ENCODE measurements at regions not wholly inside any gene's neighbourhood (a gene's known extent, or its start where the extent isn't known, plus 50 kb on each side); places are given as distances from the start of the nearest gene placed in this dataset.
A peak's percentile ranks its signal among the peaks of the same experiment; 100 is the strongest.
"Not testable (repeated sequence)": the region's sequence is repeated elsewhere in the genome, so short reads cannot be mapped to it uniquely, and the experiment has no call there.

DNA sequence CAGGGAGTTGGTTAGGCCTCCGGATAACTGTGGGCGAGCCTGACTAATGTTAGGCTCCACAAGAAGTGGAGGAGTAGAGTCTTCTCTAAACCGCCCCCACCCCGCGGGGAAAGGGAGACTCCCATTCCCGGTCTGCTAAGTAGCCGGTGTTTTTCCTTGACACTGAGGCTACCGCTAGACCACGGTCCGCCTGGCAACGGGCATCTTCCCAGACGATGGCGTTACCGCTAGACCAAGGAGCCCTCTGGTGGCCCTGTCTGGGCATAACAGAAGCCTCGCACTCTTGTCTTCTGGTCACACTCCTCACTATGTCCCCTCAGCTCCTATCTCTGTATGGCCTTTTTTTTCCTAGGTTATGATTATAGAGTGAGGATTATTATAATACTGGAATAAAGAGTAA lies 1410.7 kb downstream of the UQCRFS1 start:
- TF ChIP-seq RAD21 (conservative IDR thresholded peaks at IDR 0.05 in 1 of 2, IDR thresholded peaks at IDR 0.05 in 1 of 2) = peak in 1 of 2 experiments; percentile 45; a peak in 2 of 5 replicates
- TF ChIP-seq, protein P1, sequence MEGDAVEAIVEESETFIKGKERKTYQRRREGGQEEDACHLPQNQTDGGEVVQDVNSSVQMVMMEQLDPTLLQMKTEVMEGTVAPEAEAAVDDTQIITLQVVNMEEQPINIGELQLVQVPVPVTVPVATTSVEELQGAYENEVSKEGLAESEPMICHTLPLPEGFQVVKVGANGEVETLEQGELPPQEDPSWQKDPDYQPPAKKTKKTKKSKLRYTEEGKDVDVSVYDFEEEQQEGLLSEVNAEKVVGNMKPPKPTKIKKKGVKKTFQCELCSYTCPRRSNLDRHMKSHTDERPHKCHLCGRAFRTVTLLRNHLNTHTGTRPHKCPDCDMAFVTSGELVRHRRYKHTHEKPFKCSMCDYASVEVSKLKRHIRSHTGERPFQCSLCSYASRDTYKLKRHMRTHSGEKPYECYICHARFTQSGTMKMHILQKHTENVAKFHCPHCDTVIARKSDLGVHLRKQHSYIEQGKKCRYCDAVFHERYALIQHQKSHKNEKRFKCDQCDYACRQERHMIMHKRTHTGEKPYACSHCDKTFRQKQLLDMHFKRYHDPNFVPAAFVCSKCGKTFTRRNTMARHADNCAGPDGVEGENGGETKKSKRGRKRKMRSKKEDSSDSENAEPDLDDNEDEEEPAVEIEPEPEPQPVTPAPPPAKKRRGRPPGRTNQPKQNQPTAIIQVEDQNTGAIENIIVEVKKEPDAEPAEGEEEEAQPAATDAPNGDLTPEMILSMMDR (IDR thresholded peaks at IDR 0.05) = peak; percentile 34; the same call in 1 of the 3 replicates
- TF ChIP-seq SMC3 (IDR thresholded peaks at IDR 0.05) = peak; percentile 18; the same call in 1 of the 3 replicates
- ChIA-PET POLR2A (interaction anchor here (1.3 kb wide), 1 partner anchor 9 kb away, joined by 5 read pairs; no protein-coding TSS in a partner anchor), CTCF (interaction anchor here (1.2 kb wide), 1 partner anchor 30 kb away, joined by 3 read pairs; no protein-coding TSS in a partner anchor)
- WGBS (ENCODE audit: missing lambda C conversion rate) = 73% methylated on average over 15 of the region's 15 CpGs
- ATAC-seq (peak in 1 of 2 experiments; percentile 57; a peak in 3 of 6 replicates), DNase-seq (ENCODE audit: low read depth in 1 of 2, low spot score in 1 of 2) (peak in 1 of 2 experiments; percentile 29)
- H3K4me1 ChIP-seq, H3K27ac ChIP-seq, H3K4me2 ChIP-seq, H3K4me3 ChIP-seq, FAIRE-seq: not testable (repeated sequence)
- H3K9me3 ChIP-seq = peaks cover 32% of the 10 kb centered on the region; the same call in 2 of the 3 replicates

DNA sequence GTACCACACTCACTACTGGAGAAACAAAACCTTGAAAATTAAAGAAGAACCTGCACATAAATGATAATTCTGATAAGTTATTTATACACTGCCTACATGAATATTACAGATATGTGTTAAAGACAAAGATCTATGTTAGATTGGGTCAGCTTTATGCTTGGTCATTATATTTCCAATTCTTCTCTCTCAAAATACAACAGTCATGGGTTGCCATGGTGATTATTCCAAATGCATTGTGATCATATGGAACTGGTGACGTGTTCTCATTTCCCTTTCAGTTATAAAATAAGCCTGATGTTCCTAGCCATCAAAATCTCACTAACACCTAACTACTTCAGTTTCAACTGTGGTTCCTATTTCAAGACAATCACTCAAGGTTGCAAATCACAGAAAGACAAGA lies 1416.4 kb downstream of the UQCRFS1 start:
- Histone ChIP-seq H3K4me2 (no peak overlapping the region), H3K27ac (no peak overlapping the region), H3K4me3 (no peak overlapping the region), H3K4me1 (peaks cover 8% of the 10 kb centered on the region; the same call in 1 of the 3 replicates), H3K9me3 (peaks cover 3% of the 10 kb centered on the region; the same call in 2 of the 3 replicates)
- no peak for DNase-seq (ENCODE audit: low read depth in 1 of 2, low spot score in 1 of 2)
- ChIA-PET CTCF (interaction anchor here (1.0 kb wide), 1 partner anchor 16 kb away, joined by 3 read pairs; no protein-coding TSS in a partner anchor), POLR2A (no interaction called here)
- TF ChIP-seq, protein P2, sequence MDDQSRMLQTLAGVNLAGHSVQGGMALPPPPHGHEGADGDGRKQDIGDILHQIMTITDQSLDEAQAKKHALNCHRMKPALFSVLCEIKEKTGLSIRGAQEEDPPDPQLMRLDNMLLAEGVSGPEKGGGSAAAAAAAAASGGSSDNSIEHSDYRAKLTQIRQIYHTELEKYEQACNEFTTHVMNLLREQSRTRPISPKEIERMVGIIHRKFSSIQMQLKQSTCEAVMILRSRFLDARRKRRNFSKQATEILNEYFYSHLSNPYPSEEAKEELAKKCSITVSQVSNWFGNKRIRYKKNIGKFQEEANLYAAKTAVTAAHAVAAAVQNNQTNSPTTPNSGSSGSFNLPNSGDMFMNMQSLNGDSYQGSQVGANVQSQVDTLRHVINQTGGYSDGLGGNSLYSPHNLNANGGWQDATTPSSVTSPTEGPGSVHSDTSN (IDR thresholded peaks at IDR 0.05) = no peak
- TF ChIP-seq SMC3 (IDR thresholded peaks at IDR 0.05) = no peak
- peak; percentile 59; the same call in 1 of the 2 replicates for TF ChIP-seq NFE2L2 (conservative IDR thresholded peaks at IDR 0.05; ENCODE audit: low read length)
- ATAC-seq = no peak
- no peak for FAIRE-seq
- WGBS (ENCODE audit: missing lambda C conversion rate) = 88% methylated on average over 1 of the region's 1 CpG

DNA sequence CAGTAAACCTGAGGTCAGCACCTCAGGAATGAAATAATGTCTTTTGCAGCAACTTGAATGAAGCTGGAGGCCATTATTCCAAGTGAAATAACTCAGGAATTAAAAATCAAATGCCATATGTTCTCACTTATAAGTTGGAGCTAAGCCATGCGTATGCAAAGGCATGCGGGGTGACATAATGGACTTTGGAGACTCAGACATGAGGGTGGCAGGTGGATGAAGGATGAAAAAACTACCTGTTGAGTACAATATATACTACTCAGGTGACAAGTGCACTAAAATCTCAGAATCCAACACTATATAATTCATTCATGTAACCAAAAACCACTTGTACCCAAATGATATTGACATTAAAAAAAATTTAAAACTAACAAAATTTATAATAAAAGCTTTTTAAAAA lies 1416.9 kb downstream of the UQCRFS1 start:
- CTCF ChIA-PET = interaction anchor here (1.0 kb wide), 1 partner anchor 16 kb away, joined by 3 read pairs; no protein-coding TSS in a partner anchor
- TF ChIP-seq, protein P3, sequence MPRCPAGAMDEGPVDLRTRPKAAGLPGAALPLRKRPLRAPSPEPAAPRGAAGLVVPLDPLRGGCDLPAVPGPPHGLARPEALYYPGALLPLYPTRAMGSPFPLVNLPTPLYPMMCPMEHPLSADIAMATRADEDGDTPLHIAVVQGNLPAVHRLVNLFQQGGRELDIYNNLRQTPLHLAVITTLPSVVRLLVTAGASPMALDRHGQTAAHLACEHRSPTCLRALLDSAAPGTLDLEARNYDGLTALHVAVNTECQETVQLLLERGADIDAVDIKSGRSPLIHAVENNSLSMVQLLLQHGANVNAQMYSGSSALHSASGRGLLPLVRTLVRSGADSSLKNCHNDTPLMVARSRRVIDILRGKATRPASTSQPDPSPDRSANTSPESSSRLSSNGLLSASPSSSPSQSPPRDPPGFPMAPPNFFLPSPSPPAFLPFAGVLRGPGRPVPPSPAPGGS (IDR thresholded peaks at IDR 0.05) = no peak
- TF ChIP-seq, protein P4, sequence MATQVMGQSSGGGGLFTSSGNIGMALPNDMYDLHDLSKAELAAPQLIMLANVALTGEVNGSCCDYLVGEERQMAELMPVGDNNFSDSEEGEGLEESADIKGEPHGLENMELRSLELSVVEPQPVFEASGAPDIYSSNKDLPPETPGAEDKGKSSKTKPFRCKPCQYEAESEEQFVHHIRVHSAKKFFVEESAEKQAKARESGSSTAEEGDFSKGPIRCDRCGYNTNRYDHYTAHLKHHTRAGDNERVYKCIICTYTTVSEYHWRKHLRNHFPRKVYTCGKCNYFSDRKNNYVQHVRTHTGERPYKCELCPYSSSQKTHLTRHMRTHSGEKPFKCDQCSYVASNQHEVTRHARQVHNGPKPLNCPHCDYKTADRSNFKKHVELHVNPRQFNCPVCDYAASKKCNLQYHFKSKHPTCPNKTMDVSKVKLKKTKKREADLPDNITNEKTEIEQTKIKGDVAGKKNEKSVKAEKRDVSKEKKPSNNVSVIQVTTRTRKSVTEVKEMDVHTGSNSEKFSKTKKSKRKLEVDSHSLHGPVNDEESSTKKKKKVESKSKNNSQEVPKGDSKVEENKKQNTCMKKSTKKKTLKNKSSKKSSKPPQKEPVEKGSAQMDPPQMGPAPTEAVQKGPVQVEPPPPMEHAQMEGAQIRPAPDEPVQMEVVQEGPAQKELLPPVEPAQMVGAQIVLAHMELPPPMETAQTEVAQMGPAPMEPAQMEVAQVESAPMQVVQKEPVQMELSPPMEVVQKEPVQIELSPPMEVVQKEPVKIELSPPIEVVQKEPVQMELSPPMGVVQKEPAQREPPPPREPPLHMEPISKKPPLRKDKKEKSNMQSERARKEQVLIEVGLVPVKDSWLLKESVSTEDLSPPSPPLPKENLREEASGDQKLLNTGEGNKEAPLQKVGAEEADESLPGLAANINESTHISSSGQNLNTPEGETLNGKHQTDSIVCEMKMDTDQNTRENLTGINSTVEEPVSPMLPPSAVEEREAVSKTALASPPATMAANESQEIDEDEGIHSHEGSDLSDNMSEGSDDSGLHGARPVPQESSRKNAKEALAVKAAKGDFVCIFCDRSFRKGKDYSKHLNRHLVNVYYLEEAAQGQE (IDR thresholded peaks at IDR 0.05) = no peak
- TF ChIP-seq, protein P5, sequence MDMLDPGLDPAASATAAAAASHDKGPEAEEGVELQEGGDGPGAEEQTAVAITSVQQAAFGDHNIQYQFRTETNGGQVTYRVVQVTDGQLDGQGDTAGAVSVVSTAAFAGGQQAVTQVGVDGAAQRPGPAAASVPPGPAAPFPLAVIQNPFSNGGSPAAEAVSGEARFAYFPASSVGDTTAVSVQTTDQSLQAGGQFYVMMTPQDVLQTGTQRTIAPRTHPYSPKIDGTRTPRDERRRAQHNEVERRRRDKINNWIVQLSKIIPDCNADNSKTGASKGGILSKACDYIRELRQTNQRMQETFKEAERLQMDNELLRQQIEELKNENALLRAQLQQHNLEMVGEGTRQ (IDR thresholded peaks at IDR 0.05) = no peak
- TF ChIP-seq TFCP2L1 (CRISPR knock-in tag; IDR thresholded peaks at IDR 0.05) = no peak
- no peak for TF ChIP-seq GATA3 (IDR thresholded peaks at IDR 0.05; ENCODE audit: borderline replicate concordance)
- no peak for TF ChIP-seq PHF8 (IDR thresholded peaks at IDR 0.05; ENCODE audit: borderline replicate concordance, low read depth)
- no peak for TF ChIP-seq HOXA7 (CRISPR knock-in tag; IDR thresholded peaks at IDR 0.05)
- no peak for TF ChIP-seq JUNB (IDR thresholded peaks at IDR 0.05)
- TF ChIP-seq, protein P6, sequence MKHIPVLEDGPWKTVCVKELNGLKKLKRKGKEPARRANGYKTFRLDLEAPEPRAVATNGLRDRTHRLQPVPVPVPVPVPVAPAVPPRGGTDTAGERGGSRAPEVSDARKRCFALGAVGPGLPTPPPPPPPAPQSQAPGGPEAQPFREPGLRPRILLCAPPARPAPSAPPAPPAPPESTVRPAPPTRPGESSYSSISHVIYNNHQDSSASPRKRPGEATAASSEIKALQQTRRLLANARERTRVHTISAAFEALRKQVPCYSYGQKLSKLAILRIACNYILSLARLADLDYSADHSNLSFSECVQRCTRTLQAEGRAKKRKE (CRISPR knock-in tag; IDR thresholded peaks at IDR 0.05; ENCODE audit: low read depth) = no peak
- TF ChIP-seq RCOR1 (IDR thresholded peaks at IDR 0.05; ENCODE audit: low read depth, low read length) = no peak
- TF ChIP-seq HEYL (CRISPR knock-in tag; IDR thresholded peaks at IDR 0.05) = no peak
- TF ChIP-seq POLR2AphosphoS2 (conservative IDR thresholded peaks at IDR 0.05; ENCODE audit: low read length) = no peak
- TF ChIP-seq SREBF2 (IDR thresholded peaks at IDR 0.05) = no peak
- TF ChIP-seq, protein P7, sequence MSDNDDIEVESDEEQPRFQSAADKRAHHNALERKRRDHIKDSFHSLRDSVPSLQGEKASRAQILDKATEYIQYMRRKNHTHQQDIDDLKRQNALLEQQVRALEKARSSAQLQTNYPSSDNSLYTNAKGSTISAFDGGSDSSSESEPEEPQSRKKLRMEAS (IDR thresholded peaks at IDR 0.05) = no peak
- no peak for TF ChIP-seq EHF (CRISPR knock-in tag; IDR thresholded peaks at IDR 0.05)
- TF ChIP-seq, protein P8, sequence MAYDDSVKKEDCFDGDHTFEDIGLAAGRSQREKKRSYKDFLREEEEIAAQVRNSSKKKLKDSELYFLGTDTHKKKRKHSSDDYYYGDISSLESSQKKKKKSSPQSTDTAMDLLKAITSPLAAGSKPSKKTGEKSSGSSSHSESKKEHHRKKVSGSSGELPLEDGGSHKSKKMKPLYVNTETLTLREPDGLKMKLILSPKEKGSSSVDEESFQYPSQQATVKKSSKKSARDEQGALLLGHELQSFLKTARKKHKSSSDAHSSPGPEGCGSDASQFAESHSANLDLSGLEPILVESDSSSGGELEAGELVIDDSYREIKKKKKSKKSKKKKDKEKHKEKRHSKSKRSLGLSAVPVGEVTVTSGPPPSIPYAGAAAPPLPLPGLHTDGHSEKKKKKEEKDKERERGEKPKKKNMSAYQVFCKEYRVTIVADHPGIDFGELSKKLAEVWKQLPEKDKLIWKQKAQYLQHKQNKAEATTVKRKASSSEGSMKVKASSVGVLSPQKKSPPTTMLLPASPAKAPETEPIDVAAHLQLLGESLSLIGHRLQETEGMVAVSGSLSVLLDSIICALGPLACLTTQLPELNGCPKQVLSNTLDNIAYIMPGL (CRISPR knock-in tag; IDR thresholded peaks at IDR 0.05; ENCODE audit: borderline replicate concordance) = no peak

More for the DNA sequence above, 1416.9 kb downstream of the UQCRFS1 start:
- DNase-seq (ENCODE audit: low read depth in 1 of 2, low spot score in 1 of 2) (no peak), FAIRE-seq (no peak), ATAC-seq (no peak)
- no peak overlapping the region for H3K27ac ChIP-seq
- H3K4me3 ChIP-seq = no peak overlapping the region
- peaks cover 8% of the 10 kb centered on the region; the same call in 1 of the 3 replicates for H3K4me1 ChIP-seq
- no peak overlapping the region for H3K4me2 ChIP-seq
- WGBS (ENCODE audit: missing lambda C conversion rate) = 46% methylated on average over 2 of the region's 2 CpGs
- H3K9me3 ChIP-seq = peaks cover 8% of the 10 kb centered on the region; the same call in 2 of the 3 replicates
- POLR2A ChIA-PET = no interaction called here

Data from A549 (cell line).